SU-DHL-6 (cell line): ENCODE measurements at regions not wholly inside any gene's neighbourhood (a gene's known extent, or its start where the extent isn't known, plus 50 kb on each side); places are given as distances from the start of the nearest gene placed in this dataset.

Source experiments
- H2AFZ ChIP-seq: fragments of 200-600 bp; sonication (generic); 2 replicates; pipeline ENCODE4 v1.6.1; 2014; ENCODE audit warnings: low read depth, mild to moderate bottlenecking, moderate library complexity, mixed read lengths, antibody characterized with exemption, low read length; ENCODE audit not compliant: severe bottlenecking
- H3F3A ChIP-seq: fragments of 200-600 bp; shearing (Covaris generic); 2 replicates; pipeline ENCODE4 v1.6.0; 2016; ENCODE audit warnings: antibody characterized with exemption, mild to moderate bottlenecking; ENCODE audit not compliant: insufficient read depth
- H3K27ac ChIP-seq: fragments of 200-600 bp; sonication (generic); 2 replicates; pipeline ENCODE4 v1.5.1; 2016; ENCODE audit warnings: low read depth, mild to moderate bottlenecking, low read length, moderate library complexity, mixed read lengths
- H3K27me3 ChIP-seq: fragments of 200-600 bp; sonication (generic), shearing (Covaris generic); 2 replicates; pipeline ENCODE4 v1.6.0; 2014; ENCODE audit warnings: mild to moderate bottlenecking, low read length
- H3K36me3 ChIP-seq: fragments of 200-600 bp; sonication (generic); 2 replicates; pipeline ENCODE4 v1.6.1; 2014; ENCODE audit warnings: mild to moderate bottlenecking, low read length, mixed read lengths
- H3K4me2 ChIP-seq: fragments of 300-600, 200-600 bp; shearing (Covaris generic), sonication (generic); 2 replicates; pipeline ENCODE4 v1.6.0; 2014; ENCODE audit warnings: low read length, low read depth, mild to moderate bottlenecking; ENCODE audit not compliant: poor library complexity, severe bottlenecking
- H3K4me3 ChIP-seq: fragments of 200-600 bp; sonication (generic); 2 replicates; pipeline ENCODE4 v1.5.1; 2014; ENCODE audit warnings: antibody characterized with exemption, low read length, mild to moderate bottlenecking, mixed read lengths; ENCODE audit not compliant: insufficient read depth, poor library complexity, severe bottlenecking
- H3K79me2 ChIP-seq: fragments of 200-600 bp; sonication (generic); 2 replicates; pipeline ENCODE4 v1.6.1; 2014; ENCODE audit warnings: mild to moderate bottlenecking, low read length, moderate library complexity; ENCODE audit not compliant: insufficient read depth
- H3K9ac ChIP-seq: fragments of 200-600 bp; sonication (generic); 2 replicates; pipeline ENCODE4 v1.7.0; 2014; ENCODE audit warnings: mild to moderate bottlenecking, low read length
- H3K9me2 ChIP-seq: fragments of 200-600 bp; sonication (generic); replicated peaks from 2 replicates; pipeline ENCODE4 v1.6.1; 2014; ENCODE audit warnings: low read length; ENCODE audit not compliant: insufficient read depth
- H3K9me3 ChIP-seq: fragments of 200-600 bp; sonication (generic); 2 replicates; pipeline ENCODE4 v1.6.1; 2014; ENCODE audit warnings: low read length, mixed read lengths; ENCODE audit not compliant: insufficient read depth
- H4K20me1 ChIP-seq: fragments of 200-600 bp; sonication (generic); 2 replicates; pipeline ENCODE4 v1.6.1; 2014; ENCODE audit warnings: low read depth, mild to moderate bottlenecking, antibody characterized with exemption, low read length, moderate library complexity, mixed read lengths
- CTCF ChIP-seq: fragments of 200-600 bp; sonication (generic); IDR thresholded peaks from one replicate; pipeline ENCODE4 v1.5.1; 2017; ENCODE audit warnings: antibody characterized with exemption, mild to moderate bottlenecking, low read length, moderate library complexity; ENCODE audit not compliant: insufficient read depth, poor library complexity, severe bottlenecking
- EZH2phosphoT487 ChIP-seq: fragments of 200-600 bp; sonication (generic), shearing (Covaris generic); conservative IDR thresholded peaks from 2 replicates; pipeline ENCODE4 v1.6.1; 2018; ENCODE audit warnings: mild to moderate bottlenecking, antibody characterized with exemption, low read length, moderate library complexity, mixed read lengths

GRCh38 chr6:92763274-92763584, 656.1 kb downstream of the EPHA7 start:
- Histone ChIP-seq H3K4me3 (no peak overlapping the region), H4K20me1 (no peaks in the 10 kb centered on the region), H2AFZ (no peak overlapping the region), H3K9me3 (no peaks in the 10 kb centered on the region), H3K27me3 (no peaks in the 10 kb centered on the region), H3F3A (no peaks in the 10 kb centered on the region), H3K9ac (no peak overlapping the region), H3K79me2 (no peaks in the 10 kb centered on the region), H3K4me2 (no peak overlapping the region), H3K9me2 (no peaks in the 10 kb centered on the region), H3K36me3 (no peaks in the 10 kb centered on the region), H3K27ac (no peak overlapping the region)
- TF ChIP-seq CTCF: no peak
- TF ChIP-seq EZH2phosphoT487: no peak

DNA sequence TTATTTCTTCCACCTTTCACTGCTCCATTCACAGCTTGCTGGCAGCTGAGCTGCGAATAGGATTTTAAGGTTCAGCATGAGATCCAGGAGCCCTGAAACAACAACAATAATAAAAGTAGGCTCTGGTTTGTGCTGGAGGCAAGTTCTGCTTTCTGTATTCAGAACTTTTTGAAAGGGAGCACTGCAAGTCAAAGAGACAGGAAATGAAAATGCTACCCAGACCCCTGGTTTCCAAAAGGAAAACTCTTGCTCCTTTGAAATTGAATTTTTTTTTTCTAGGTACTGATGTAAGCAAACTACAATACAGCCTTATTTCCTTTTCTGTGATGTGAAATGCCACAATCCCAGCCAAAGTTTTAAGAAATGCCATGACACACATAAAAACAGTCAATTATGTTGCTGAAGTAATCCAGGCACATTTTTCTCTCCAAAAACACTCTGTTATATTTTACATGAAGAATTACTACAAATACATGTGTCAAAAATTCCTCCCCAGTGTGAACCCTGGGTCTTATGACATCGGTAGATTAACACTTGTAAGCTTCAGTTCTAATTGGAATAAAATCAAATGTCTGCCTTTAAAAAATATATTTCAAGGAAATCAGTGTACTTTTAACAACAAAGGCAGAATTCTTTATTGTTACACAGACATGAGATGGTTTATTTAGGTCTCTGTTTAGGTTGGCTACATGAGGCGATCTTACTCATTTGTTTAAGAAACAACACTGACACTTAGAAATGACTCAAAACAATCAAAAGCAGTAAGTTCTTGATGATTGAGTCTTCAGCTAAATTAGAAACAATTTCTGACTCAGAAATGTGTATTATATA, 656.7 kb downstream of the EPHA7 start:
- no peaks in the 10 kb centered on the region for H3K9me2 ChIP-seq
- TF ChIP-seq EZH2phosphoT487 (no peak), CTCF (no peak)
- H3K27me3 ChIP-seq: no peaks in the 10 kb centered on the region
- H3K9me3 ChIP-seq: no peaks in the 10 kb centered on the region
- H3K79me2 ChIP-seq: no peaks in the 10 kb centered on the region
- H3K4me2 ChIP-seq: no peak overlapping the region
- no peak overlapping the region for H3K4me3 ChIP-seq
- no peak overlapping the region for H3K27ac ChIP-seq
- no peaks in the 10 kb centered on the region for H3K36me3 ChIP-seq
- H2AFZ ChIP-seq: no peak overlapping the region
- H3F3A ChIP-seq: no peaks in the 10 kb centered on the region
- H3K9ac ChIP-seq: no peak overlapping the region
- no peaks in the 10 kb centered on the region for H4K20me1 ChIP-seq

DNA sequence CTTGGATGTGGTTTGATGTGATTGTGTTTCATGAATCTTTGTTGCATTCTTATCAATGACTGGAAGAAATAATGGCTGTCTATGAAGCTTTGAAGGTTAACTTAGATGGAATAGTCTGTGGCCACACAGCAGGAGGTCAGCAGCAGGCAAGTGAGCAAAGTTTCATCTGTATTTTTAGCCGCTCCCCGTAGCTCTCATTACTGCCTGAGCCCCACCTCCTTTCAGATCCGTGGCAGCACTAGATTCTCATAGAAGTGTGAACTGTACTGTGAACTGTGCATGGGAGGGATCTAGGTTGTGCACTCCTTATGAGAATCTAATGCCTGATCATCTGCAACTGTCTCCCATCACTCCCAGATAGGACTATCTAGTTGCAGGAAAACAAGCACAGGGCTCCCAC, 660.2 kb downstream of the EPHA7 start:
- Histone ChIP-seq H3K4me2 (no peak overlapping the region), H3K4me3 (no peak overlapping the region), H3K9me3 (no peaks in the 10 kb centered on the region), H3K79me2 (no peaks in the 10 kb centered on the region), H3K36me3 (no peaks in the 10 kb centered on the region), H3K9ac (no peak overlapping the region), H3K27me3 (no peaks in the 10 kb centered on the region), H3K27ac (no peak overlapping the region), H2AFZ (no peak overlapping the region), H3F3A (no peaks in the 10 kb centered on the region), H4K20me1 (no peaks in the 10 kb centered on the region), H3K9me2 (no peaks in the 10 kb centered on the region)
- TF ChIP-seq EZH2phosphoT487 (no peak), CTCF (no peak)
